A549 (cell line): ENCODE measurements at regions not wholly inside any gene's neighbourhood (a gene's known extent, or its start where the extent isn't known, plus 50 kb on each side); places are given as distances from the start of the nearest gene placed in this dataset.

Experiments used
- ATAC-seq, 2 experiments: fragments of 200-7000 bp in 1 of 2; fragments of >200 bp in 1 of 2; cut with Nextera tagmentation in 1 of 2; cut with Tn5 transposase in 1 of 2; 3 replicates each; pipeline versions ENCODE4 v1.8.0 to v1.9.1; 2018 to 2020; ENCODE audit warnings: mild to moderate bottlenecking in 1 of 2, moderate library complexity in 1 of 2
- CTCF ChIA-PET: fragments of 300-600 bp; sonication (Branson Sonifier 250); formaldehyde crosslinking; extraction: SDS; loops from one replicate; lab custom pipeline; 2021; ENCODE audit warnings: antibody characterized with exemption, inconsistent platforms; lab: Yijun Ruan, JAX
- POLR2A ChIA-PET: fragments of 350-600 bp; formaldehyde crosslinking; extraction: SDS; loops from one replicate; lab custom pipeline; 2021; ENCODE audit warnings: antibody characterized with exemption, inconsistent platforms; lab: Yijun Ruan, JAX
- DNase-seq, 2 experiments: peaks; one replicate each; pipeline versions ENCODE4 v3.0.0 to v3.0.0-alpha.2; 2011 to 2016; ENCODE audit warnings: low read depth in 1 of 2, low spot score in 1 of 2
- FAIRE-seq: peaks from 2 replicates; lab custom pipeline; 2011; peaks lifted over from hg19 to GRCh38; lab: Jason Lieb, UNC
- H3K27ac ChIP-seq, 2 experiments: fragments of >200 bp; sonication (Bioruptor Twin); formaldehyde crosslinking; 3 replicates each; pipeline ENCODE4 v1.5.1; 2016 to 2017
- H3K4me1 ChIP-seq: fragments of >200 bp; sonication (Bioruptor Twin); formaldehyde crosslinking; 3 replicates; pipeline ENCODE4 v1.6.1; 2016
- H3K4me2 ChIP-seq: fragments of >200 bp; sonication (Bioruptor Twin); formaldehyde crosslinking; 3 replicates; pipeline ENCODE4 v1.6.1; 2016
- H3K4me3 ChIP-seq: fragments of >200 bp; sonication (Bioruptor Twin); formaldehyde crosslinking; 3 replicates; pipeline ENCODE4 v1.5.1; 2016
- H3K9me3 ChIP-seq: fragments of >200 bp; sonication (Bioruptor Twin); formaldehyde crosslinking; 3 replicates; pipeline ENCODE4 v1.6.1; 2016
- CEBPB ChIP-seq, 2 experiments: fragments of >200 bp in 1 of 2; sonication (Bioruptor Twin) in 1 of 2; formaldehyde crosslinking in 1 of 2; IDR thresholded peaks; 2 replicates each; pipeline ENCODE4 v1.6.1; 2012 to 2016
- EHF ChIP-seq: fragments of 250-450 bp; sonication (Bioruptor Pico); IDR thresholded peaks from 2 replicates; pipeline ENCODE4 v1.5.0; 2020; ENCODE audit warnings: mild to moderate bottlenecking
- EHMT2 ChIP-seq: fragments of 200-600 bp; sonication (generic); IDR thresholded peaks from 2 replicates; pipeline ENCODE4 v1.6.1; 2016; ENCODE audit warnings: antibody characterized with exemption, low read depth, mild to moderate bottlenecking, moderate library complexity
- FOSL2 ChIP-seq, 2 experiments: fragments of 450-650 bp in 1 of 2; fragments of >200 bp in 1 of 2; sonication (Bioruptor Twin) in 1 of 2; formaldehyde crosslinking; IDR thresholded peaks; 2 replicates each; pipeline versions ENCODE4 v1.5.0 to v1.6.1; 2016 to 2020; ENCODE audit warnings: mild to moderate bottlenecking in 1 of 2, moderate library complexity in 1 of 2
- HEYL ChIP-seq: fragments of 250-450 bp; sonication (Bioruptor Pico); IDR thresholded peaks from 2 replicates; pipeline ENCODE4 v1.8.0; 2021; ENCODE audit warnings: mild to moderate bottlenecking, moderate library complexity
- HOXA7 ChIP-seq: fragments of 250-450 bp; sonication (Bioruptor Pico); IDR thresholded peaks from 2 replicates; pipeline ENCODE4 v1.5.0; 2020; ENCODE audit warnings: mild to moderate bottlenecking, moderate library complexity
- HOXB13 ChIP-seq: fragments of 250-450 bp; sonication (Bioruptor Pico); IDR thresholded peaks from 2 replicates; pipeline ENCODE4 v1.5.0; 2020; ENCODE audit warnings: low read depth, mild to moderate bottlenecking, moderate library complexity
- HOXB5 ChIP-seq: fragments of 250-450 bp; sonication (Bioruptor Pico); IDR thresholded peaks from 2 replicates; pipeline ENCODE4 v1.5.0; 2020; ENCODE audit warnings: mild to moderate bottlenecking, moderate library complexity
- JUN ChIP-seq, 2 experiments: fragments of >200 bp; sonication (Bioruptor Twin); formaldehyde crosslinking; IDR thresholded peaks; 2 replicates in 1 of 2; 3 replicates in 1 of 2; pipeline ENCODE4 v1.6.1; 2016 to 2017
- JUNB ChIP-seq: fragments of >200 bp; sonication (Bioruptor Twin); formaldehyde crosslinking; IDR thresholded peaks from 2 replicates; pipeline ENCODE4 v1.6.1; 2016
- KDM5A ChIP-seq: fragments of 200-600 bp; sonication (generic); IDR thresholded peaks from 2 replicates; pipeline ENCODE4 v1.6.1; 2016; ENCODE audit warnings: antibody characterized with exemption, mild to moderate bottlenecking
- MAZ ChIP-seq: fragments of 150-350 bp; IDR thresholded peaks from 2 replicates; pipeline ENCODE4 v1.6.1; 2014; ENCODE audit warnings: antibody characterized with exemption, low read depth, low read length, borderline replicate concordance
- MYC ChIP-seq: IDR thresholded peaks from 2 replicates; pipeline ENCODE4 v1.6.1; 2012; ENCODE audit warnings: mild to moderate bottlenecking, inconsistent platforms, low read length, improper control_type of control experiment, borderline replicate concordance
- NR3C1 ChIP-seq: fragments of >200 bp; sonication (Bioruptor Twin); formaldehyde crosslinking; IDR thresholded peaks from 3 replicates; pipeline ENCODE4 v1.6.1; 2017
- PHF8 ChIP-seq: fragments of 200-600 bp; sonication (generic); IDR thresholded peaks from 2 replicates; pipeline ENCODE4 v1.6.1; 2016; ENCODE audit warnings: low read depth, mild to moderate bottlenecking, antibody characterized with exemption, moderate library complexity, borderline replicate concordance
- POLR2AphosphoS2 ChIP-seq: conservative IDR thresholded peaks from 2 replicates; pipeline ENCODE4 v1.6.1; 2012; ENCODE audit warnings: low read length, improper control_type of control experiment, inconsistent platforms
- RAD21 ChIP-seq, 2 experiments: fragments of >200 bp in 1 of 2; sonication (Bioruptor Twin) in 1 of 2; formaldehyde crosslinking in 1 of 2; IDR thresholded peaks in 1 of 2; conservative IDR thresholded peaks in 1 of 2; 2 replicates in 1 of 2; 3 replicates in 1 of 2; pipeline ENCODE4 v1.6.1; 2012 to 2018; ENCODE audit warnings: inconsistent platforms in 1 of 2
- SMC3 ChIP-seq: fragments of >200 bp; sonication (Bioruptor Twin); formaldehyde crosslinking; IDR thresholded peaks from 3 replicates; pipeline ENCODE4 v1.6.1; 2018; ENCODE audit warnings: inconsistent platforms
- SREBF2 ChIP-seq: fragments of 450-650 bp; IDR thresholded peaks from 2 replicates; pipeline ENCODE4 v1.6.1; 2014; ENCODE audit warnings: mild to moderate bottlenecking, moderate library complexity
- TFCP2L1 ChIP-seq: fragments of 250-450 bp; sonication (Bioruptor Pico); IDR thresholded peaks from 2 replicates; pipeline ENCODE4 v1.5.0; 2021; ENCODE audit warnings: mild to moderate bottlenecking
- TP53 ChIP-seq: fragments of 250-450 bp; sonication (Bioruptor Pico); IDR thresholded peaks from 2 replicates; pipeline ENCODE4 v1.5.0; 2021; ENCODE audit warnings: mild to moderate bottlenecking, moderate library complexity
- ZC3H11A ChIP-seq: fragments of 450-650 bp; IDR thresholded peaks from 2 replicates; pipeline ENCODE4 v1.6.1; 2014; ENCODE audit warnings: antibody characterized with exemption, mild to moderate bottlenecking
- ZFP36 ChIP-seq: fragments of 450-650 bp; IDR thresholded peaks from 2 replicates; pipeline ENCODE4 v1.6.1; 2014; ENCODE audit warnings: borderline replicate concordance; ENCODE audit not compliant: partially characterized antibody
- ZNF302 ChIP-seq: fragments of 250-450 bp; sonication (Bioruptor Pico); IDR thresholded peaks from 2 replicates; pipeline ENCODE4 v1.9.0; 2021; ENCODE audit warnings: inconsistent platforms, mild to moderate bottlenecking, moderate library complexity
- ZSCAN20 ChIP-seq: fragments of 250-450 bp; sonication (Bioruptor Pico); IDR thresholded peaks from 2 replicates; pipeline ENCODE4 v1.8.0; 2022; ENCODE audit warnings: mild to moderate bottlenecking, moderate library complexity
- WGBS: methylation state at CpG from one replicate; pipeline ENCODE4 v1.1.6; 2017; ENCODE audit errors: missing lambda C conversion rate; 5-methylcytosine and 5-hydroxymethylcytosine counted together
- TF ChIP-seq, protein P1 (sequence below): IDR thresholded peaks from 2 replicates; pipeline ENCODE4 v1.6.1; 2012
- TF ChIP-seq, protein P2 (sequence below): fragments of >200 bp; sonication (Bioruptor Twin); formaldehyde crosslinking; IDR thresholded peaks from 2 replicates; pipeline ENCODE4 v1.6.1; 2016
- TF ChIP-seq, protein P3 (sequence below): fragments of 250-450 bp; sonication (Bioruptor Pico); IDR thresholded peaks from 2 replicates; pipeline ENCODE4 v1.5.0; 2021; ENCODE audit warnings: mild to moderate bottlenecking, moderate library complexity, borderline replicate concordance
- TF ChIP-seq, protein P4 (sequence below): fragments of 250-450 bp; sonication (Bioruptor Pico); IDR thresholded peaks from 2 replicates; pipeline ENCODE4 v1.5.0; 2020; ENCODE audit warnings: low read depth, mild to moderate bottlenecking, moderate library complexity

DNA sequence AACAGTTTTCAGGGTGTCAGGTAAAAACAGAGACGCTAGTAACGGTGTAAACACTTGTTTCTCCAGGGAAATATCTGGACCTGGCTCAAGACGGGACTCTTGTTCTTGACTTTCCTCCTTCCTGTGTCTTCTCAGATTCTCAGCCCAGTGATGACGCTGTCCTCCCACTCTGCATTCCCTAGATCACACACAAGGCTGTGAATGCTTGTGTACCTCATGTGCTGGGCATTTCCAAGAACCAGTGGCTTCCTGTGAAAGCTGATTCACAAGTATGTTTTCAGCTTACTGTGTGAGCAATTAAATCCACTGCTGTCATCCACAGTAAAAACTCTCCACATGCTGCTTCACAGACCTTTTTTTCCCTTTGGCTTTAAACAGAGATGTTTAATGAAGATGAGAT lies 193.8 kb upstream of the DPP6 start:
- ChIA-PET CTCF (no interaction called here), POLR2A (no interaction called here)
- 2% methylated on average over 4 of the region's 4 CpGs for WGBS
- TF ChIP-seq PHF8: no peak
- no peak for TF ChIP-seq ZC3H11A
- TF ChIP-seq KDM5A: no peak
- no peak for TF ChIP-seq JUNB
- TF ChIP-seq ZSCAN20 (CRISPR knock-in tag): no peak
- TF ChIP-seq, protein P1, sequence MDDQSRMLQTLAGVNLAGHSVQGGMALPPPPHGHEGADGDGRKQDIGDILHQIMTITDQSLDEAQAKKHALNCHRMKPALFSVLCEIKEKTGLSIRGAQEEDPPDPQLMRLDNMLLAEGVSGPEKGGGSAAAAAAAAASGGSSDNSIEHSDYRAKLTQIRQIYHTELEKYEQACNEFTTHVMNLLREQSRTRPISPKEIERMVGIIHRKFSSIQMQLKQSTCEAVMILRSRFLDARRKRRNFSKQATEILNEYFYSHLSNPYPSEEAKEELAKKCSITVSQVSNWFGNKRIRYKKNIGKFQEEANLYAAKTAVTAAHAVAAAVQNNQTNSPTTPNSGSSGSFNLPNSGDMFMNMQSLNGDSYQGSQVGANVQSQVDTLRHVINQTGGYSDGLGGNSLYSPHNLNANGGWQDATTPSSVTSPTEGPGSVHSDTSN: no peak
- TF ChIP-seq MYC: no peak
- TF ChIP-seq TFCP2L1: no peak
- TF ChIP-seq FOSL2 (IDR thresholded peaks at IDR 0.05): no peak
- no peak for TF ChIP-seq FOSL2 (CRISPR knock-in tag; IDR thresholded peaks at IDR 0.05)
- TF ChIP-seq, protein P2, sequence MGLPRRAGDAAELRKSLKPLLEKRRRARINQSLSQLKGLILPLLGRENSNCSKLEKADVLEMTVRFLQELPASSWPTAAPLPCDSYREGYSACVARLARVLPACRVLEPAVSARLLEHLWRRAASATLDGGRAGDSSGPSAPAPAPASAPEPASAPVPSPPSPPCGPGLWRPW: no peak
- TF ChIP-seq MAZ: no peak
- no peak for TF ChIP-seq NR3C1
- TF ChIP-seq EHMT2: no peak
- no peak for TF ChIP-seq EHF (CRISPR knock-in tag)
- TF ChIP-seq TP53 (CRISPR knock-in tag): no peak
- no peak for TF ChIP-seq HEYL (CRISPR knock-in tag)
- TF ChIP-seq RAD21 (conservative IDR thresholded peaks at IDR 0.05 in 1 of 2, IDR thresholded peaks at IDR 0.05 in 1 of 2): no peak
- no peak for TF ChIP-seq ZFP36
- H3K4me3 ChIP-seq: no peak overlapping the region
- DNase-seq (no peak), FAIRE-seq (no peak), ATAC-seq (no peak)
- H3K27ac ChIP-seq: no peak overlapping the region
- no peaks in the 10 kb centered on the region for H3K4me1 ChIP-seq
- no peaks in the 10 kb centered on the region for H3K9me3 ChIP-seq
- no peak overlapping the region for H3K4me2 ChIP-seq

DNA sequence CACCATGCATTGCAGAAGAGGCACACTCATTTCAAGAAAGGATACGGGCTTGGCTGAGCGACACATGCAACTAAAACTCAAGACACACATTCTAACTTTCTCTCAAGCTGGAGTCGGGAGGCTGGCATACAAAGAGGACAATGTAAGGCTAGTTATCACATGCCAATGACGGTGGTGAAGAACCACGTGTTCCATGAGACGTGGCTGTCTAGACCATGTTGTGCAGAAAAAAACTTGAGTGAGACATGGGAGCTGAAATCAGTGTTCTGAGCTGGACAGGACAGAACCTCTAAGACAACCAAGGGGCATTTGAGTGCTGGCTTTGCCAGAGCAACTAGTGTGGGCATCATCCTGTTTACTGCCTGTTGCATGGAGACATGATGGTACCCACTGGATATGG lies 193.0 kb upstream of the DPP6 start:
- no peak for DNase-seq
- Histone ChIP-seq H3K9me3 (no peaks in the 10 kb centered on the region), H3K27ac (no peak overlapping the region), H3K4me2 (no peak overlapping the region), H3K4me3 (no peak overlapping the region), H3K4me1 (no peaks in the 10 kb centered on the region)
- WGBS: 2% methylated on average over 6 of the region's 6 CpGs
- FAIRE-seq: no peak
- CTCF ChIA-PET: no interaction called here
- POLR2A ChIA-PET: no interaction called here
- no peak for ATAC-seq
- no peak for TF ChIP-seq POLR2AphosphoS2
- TF ChIP-seq, protein P3, sequence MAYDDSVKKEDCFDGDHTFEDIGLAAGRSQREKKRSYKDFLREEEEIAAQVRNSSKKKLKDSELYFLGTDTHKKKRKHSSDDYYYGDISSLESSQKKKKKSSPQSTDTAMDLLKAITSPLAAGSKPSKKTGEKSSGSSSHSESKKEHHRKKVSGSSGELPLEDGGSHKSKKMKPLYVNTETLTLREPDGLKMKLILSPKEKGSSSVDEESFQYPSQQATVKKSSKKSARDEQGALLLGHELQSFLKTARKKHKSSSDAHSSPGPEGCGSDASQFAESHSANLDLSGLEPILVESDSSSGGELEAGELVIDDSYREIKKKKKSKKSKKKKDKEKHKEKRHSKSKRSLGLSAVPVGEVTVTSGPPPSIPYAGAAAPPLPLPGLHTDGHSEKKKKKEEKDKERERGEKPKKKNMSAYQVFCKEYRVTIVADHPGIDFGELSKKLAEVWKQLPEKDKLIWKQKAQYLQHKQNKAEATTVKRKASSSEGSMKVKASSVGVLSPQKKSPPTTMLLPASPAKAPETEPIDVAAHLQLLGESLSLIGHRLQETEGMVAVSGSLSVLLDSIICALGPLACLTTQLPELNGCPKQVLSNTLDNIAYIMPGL (CRISPR knock-in tag): no peak
- TF ChIP-seq, protein P2: no peak
- TF ChIP-seq MYC: no peak
- no peak for TF ChIP-seq ZNF302 (CRISPR knock-in tag)
- TF ChIP-seq, protein P4, sequence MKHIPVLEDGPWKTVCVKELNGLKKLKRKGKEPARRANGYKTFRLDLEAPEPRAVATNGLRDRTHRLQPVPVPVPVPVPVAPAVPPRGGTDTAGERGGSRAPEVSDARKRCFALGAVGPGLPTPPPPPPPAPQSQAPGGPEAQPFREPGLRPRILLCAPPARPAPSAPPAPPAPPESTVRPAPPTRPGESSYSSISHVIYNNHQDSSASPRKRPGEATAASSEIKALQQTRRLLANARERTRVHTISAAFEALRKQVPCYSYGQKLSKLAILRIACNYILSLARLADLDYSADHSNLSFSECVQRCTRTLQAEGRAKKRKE (CRISPR knock-in tag): no peak
- no peak for TF ChIP-seq HOXB13 (CRISPR knock-in tag)
- TF ChIP-seq HOXB5 (CRISPR knock-in tag): no peak
- no peak for TF ChIP-seq JUN (IDR thresholded peaks at IDR 0.05)
- TF ChIP-seq ZC3H11A: no peak
- no peak for TF ChIP-seq SMC3
- TF ChIP-seq EHMT2: no peak
- TF ChIP-seq HOXA7: no peak
- no peak for TF ChIP-seq SREBF2
- TF ChIP-seq, protein P1: no peak
- TF ChIP-seq CEBPB (IDR thresholded peaks at IDR 0.05): no peak
- TF ChIP-seq JUNB: no peak
- TF ChIP-seq EHF (CRISPR knock-in tag): no peak
- TF ChIP-seq, all 56 proteins: peak for 0
